GM12864 (cell line): ENCODE measurements at regions not wholly inside any gene's neighbourhood (a gene's known extent, or its start where the extent isn't known, plus 50 kb on each side); places are given as distances from the start of the nearest gene placed in this dataset.

Experiments used
- DNase-seq: peaks from one replicate; pipeline ENCODE4 v3.0.0-alpha.2; 2011; ENCODE audit warnings: low read depth
- H3K4me3 ChIP-seq: 2 replicates; pipeline ENCODE4 v1.5.1; 2011; ENCODE audit warnings: mild to moderate bottlenecking, low read depth, low read length, control low read depth
- CTCF ChIP-seq: IDR thresholded peaks from 2 replicates; pipeline ENCODE4 v1.5.1; 2011; ENCODE audit warnings: low read depth, mild to moderate bottlenecking, moderate library complexity, low read length, control low read depth, inconsistent platforms; ENCODE audit errors: missing control alignments

- H3K4me3 ChIP-seq: no peak overlapping the region
- no peak for TF ChIP-seq CTCF
- no peak for DNase-seq
Observed at GRCh38 chr9:89843591-89843990, 238.8 kb downstream of the GADD45G start.

- H3K4me3 ChIP-seq: no peak overlapping the region
- no peak for TF ChIP-seq CTCF
- DNase-seq: no peak
Observed at GRCh38 chr9:89844075-89844474, 239.3 kb downstream of the GADD45G start.

GRCh38 chr9:89844535-89844934, 239.7 kb downstream of the GADD45G start:
- TF ChIP-seq CTCF: no peak
- no peak overlapping the region for H3K4me3 ChIP-seq
- no peak for DNase-seq

- no peak for DNase-seq
- TF ChIP-seq CTCF: no peak
- H3K4me3 ChIP-seq: no peak overlapping the region
Observed at GRCh38 chr9:89845321-89845720, 240.5 kb downstream of the GADD45G start.

- DNase-seq: no peak
- no peak overlapping the region for H3K4me3 ChIP-seq
- no peak for TF ChIP-seq CTCF
Observed at GRCh38 chr9:89845862-89846261, 241.1 kb downstream of the GADD45G start.

- no peak overlapping the region for H3K4me3 ChIP-seq
- TF ChIP-seq CTCF: no peak
Observed at GRCh38 chr9:89848060-89849040, 243.5 kb downstream of the GADD45G start.

GRCh38 chr9:89849096-89849495, 244.3 kb downstream of the GADD45G start:
- H3K4me3 ChIP-seq: no peak overlapping the region
- no peak for TF ChIP-seq CTCF
- no peak for DNase-seq

More at GRCh38 chr9:89848060-89849040, 243.5 kb downstream of the GADD45G start:
- no peak for DNase-seq
